Right lobe of liver (tissue), 6 donors: ENCODE measurements at regions not wholly inside any gene's neighbourhood (a gene's known extent, or its start where the extent isn't known, plus 50 kb on each side); places are given as distances from the start of the nearest gene placed in this dataset.

Source experiments
- ATAC-seq, 4 donors: fragments of 200-7000 bp; cut with Tn5 transposase; one replicate each; pipeline ENCODE4 v1.9.1; 2020; ENCODE audit warnings: mild to moderate bottlenecking in 4 of 4, moderate library complexity in 4 of 4
- DNase-seq, 3 donors: peaks; one replicate each; pipeline ENCODE4 v3.0.0-alpha.2; 2020
- H3K27ac ChIP-seq, 3 donors: fragments of 200-600 bp; one replicate each; pipeline ENCODE4 v1.8.0; 2022
- H3K27me3 ChIP-seq, 2 donors: fragments of 200-600 bp; one replicate each; pipeline ENCODE4 v1.8.0; 2022
- H3K36me3 ChIP-seq, 4 donors: fragments of 200-600 bp; sonication (generic) in 1 of 4; one replicate each; pipeline versions ENCODE4 v1.5.1 to v1.8.0; 2017 to 2022; ENCODE audit warnings: control low read depth in 1 of 4
- H3K4me1 ChIP-seq, 4 donors: fragments of 200-600 bp; sonication (generic) in 1 of 4; one replicate each; pipeline versions ENCODE4 v1.5.1 to v1.8.0; 2017 to 2022; ENCODE audit warnings: control low read depth in 1 of 4
- H3K4me3 ChIP-seq, 3 donors: fragments of 200-600 bp; one replicate each; pipeline ENCODE4 v1.8.0; 2022
- H3K9me3 ChIP-seq, 4 donors: fragments of 200-600 bp; sonication (generic) in 1 of 4; one replicate each; pipeline versions ENCODE4 v1.5.1 to v1.8.0; 2017 to 2022; ENCODE audit warnings: control low read depth in 1 of 4
- CTCF ChIP-seq, 4 donors: fragments of 200-600 bp in 3 of 4; fragments of 450-650 bp in 1 of 4; IDR thresholded peaks; one replicate each; pipeline versions ENCODE4 v1.5.1 to v1.8.0; 2016 to 2022; ENCODE audit warnings: antibody characterized with exemption in 4 of 4, mild to moderate bottlenecking in 2 of 4
- POLR2A ChIP-seq: fragments of 450-650 bp; IDR thresholded peaks from one replicate; pipeline ENCODE4 v1.6.1; 2017; ENCODE audit warnings: antibody characterized with exemption, mild to moderate bottlenecking
- WGBS: methylation state at CpG from one replicate; pipeline ENCODE4 v1.1.6; 2018; ENCODE audit warnings: low coverage, low lambda C conversion rate; ENCODE audit not compliant: insufficient coverage; ENCODE audit errors: missing lambda C conversion rate; 5-methylcytosine and 5-hydroxymethylcytosine counted together
- intact Hi-C, 2 donors: fragments of 100-400 bp; cut with DNase I; formaldehyde crosslinking; loops; one replicate each; pipeline versions ENCODE4 v1.11.2 to v1.14.1; 2022
- donor health status: DM: no; HTN: yes; CAD: no.
- donor health status: DM: no; HTN: no; CAD: no.
- donor health status: DM: no; HTN: no; CAD: no.
- donor health status: DM: no; HTN: yes; CAD: no.
- donor health status: DM: no; HTN: yes; CAD: no.

- Histone ChIP-seq H3K36me3 (no peaks in the 10 kb centered on the region), H3K9me3 (no peaks in the 10 kb centered on the region), H3K4me1 (no peaks in the 10 kb centered on the region), H3K4me3 (no peak overlapping the region), H3K27ac (no peak overlapping the region), H3K27me3 (no peaks in the 10 kb centered on the region)
- TF ChIP-seq CTCF (IDR thresholded peaks at IDR 0.05) (no peak), POLR2A (no peak)
- WGBS, result 36% methylated on average over 13 of the region's 13 CpGs
- intact Hi-C loops, result no loop called here
- DNase-seq, result no peak
- no peak for ATAC-seq
Observed at GRCh38 chr14:97634751-97635150, 837.6 kb downstream of the VRK1 start.

GRCh38 chr14:97638864-97639263 is 841.7 kb downstream of the VRK1 start:
- H3K27ac ChIP-seq, result no peak overlapping the region
- TF ChIP-seq CTCF (IDR thresholded peaks at IDR 0.05) (no peak), POLR2A (no peak)

GRCh38 chr14:97640031-97640430 is 842.8 kb downstream of the VRK1 start:
- H3K9me3 ChIP-seq, result no peaks in the 10 kb centered on the region
- intact Hi-C loops, result no loop called here

More at GRCh38 chr14:97638864-97639263, 841.7 kb downstream of the VRK1 start:
- 36% methylated on average over 3 of the region's 3 CpGs for WGBS
- DNase-seq (no peak), ATAC-seq (no peak)
- no peaks in the 10 kb centered on the region for H3K27me3 ChIP-seq
- H3K4me3 ChIP-seq, result no peak overlapping the region
- no peaks in the 10 kb centered on the region for H3K36me3 ChIP-seq
- intact Hi-C loops, result no loop called here
- H3K9me3 ChIP-seq, result no peaks in the 10 kb centered on the region
- no peaks in the 10 kb centered on the region for H3K4me1 ChIP-seq

GRCh38 chr14:97641827-97642226 is 844.6 kb downstream of the VRK1 start:
- H3K27ac ChIP-seq, result no peak overlapping the region
- H3K4me1 ChIP-seq, result no peaks in the 10 kb centered on the region
- intact Hi-C loops, result no loop called here
- no peak overlapping the region for H3K4me3 ChIP-seq
- H3K36me3 ChIP-seq, result no peaks in the 10 kb centered on the region
- H3K9me3 ChIP-seq, result no peaks in the 10 kb centered on the region
- 38% methylated on average over 7 of the region's 8 CpGs for WGBS
- ATAC-seq, result no peak
- no peaks in the 10 kb centered on the region for H3K27me3 ChIP-seq
- DNase-seq, result no peak
- TF ChIP-seq CTCF (IDR thresholded peaks at IDR 0.05), result no peak
- no peak for TF ChIP-seq POLR2A

More at GRCh38 chr14:97640031-97640430, 842.8 kb downstream of the VRK1 start:
- Histone ChIP-seq H3K27me3 (no peaks in the 10 kb centered on the region), H3K27ac (no peak overlapping the region), H3K4me1 (no peaks in the 10 kb centered on the region), H3K4me3 (no peak overlapping the region), H3K36me3 (no peaks in the 10 kb centered on the region)
- DNase-seq (no peak), ATAC-seq (no peak)
- 13% methylated on average over 2 of the region's 5 CpGs for WGBS
- TF ChIP-seq CTCF (IDR thresholded peaks at IDR 0.05) (no peak), POLR2A (no peak)

- DNase-seq (no peak), ATAC-seq (no peak)
- Histone ChIP-seq H3K27me3 (no peaks in the 10 kb centered on the region), H3K36me3 (no peaks in the 10 kb centered on the region), H3K9me3 (no peaks in the 10 kb centered on the region), H3K4me3 (no peak overlapping the region), H3K27ac (no peak overlapping the region), H3K4me1 (no peaks in the 10 kb centered on the region)
- intact Hi-C loops, result no loop called here
- TF ChIP-seq POLR2A, result no peak
- no peak for TF ChIP-seq CTCF (IDR thresholded peaks at IDR 0.05)
- WGBS, result 35% methylated on average over 3 of the region's 3 CpGs
Observed at GRCh38 chr14:97642631-97643030, 845.4 kb downstream of the VRK1 start.
